ENCODE measurements at regions not wholly inside any gene's neighbourhood (a gene's known extent, or its start where the extent isn't known, plus 50 kb on each side); places are given as distances from the start of the nearest gene placed in this dataset.

GRCh38 chr5:87791869-87792268 is 379.1 kb upstream of the CCNH start:
- no peaks in the 10 kb centered on the region for H3K4me1 ChIP-seq (ENCODE audit: control insufficient read depth in 2 of 2, insufficient read depth in 2 of 2, low read length in 2 of 2)
- 77% methylated on average over 4 of the region's 4 CpGs for WGBS
- no peaks in the 10 kb centered on the region for H3K27me3 ChIP-seq (ENCODE audit: control insufficient read depth in 2 of 2, insufficient read depth in 1 of 2, low read length in 1 of 2)
- DNase-seq (ENCODE audit: low read depth in 6 of 9, low spot score in 9 of 9), result no peak
- no peaks in the 10 kb centered on the region for H3K36me3 ChIP-seq (ENCODE audit: control insufficient read depth in 2 of 2, insufficient read depth in 2 of 2, low read length in 1 of 2)
- H3K27ac ChIP-seq (ENCODE audit: low read depth in 1 of 2, low read length in 1 of 2), result no peak overlapping the region
- no peaks in the 10 kb centered on the region for H3K9me3 ChIP-seq (ENCODE audit: control insufficient read depth in 2 of 2, insufficient read depth in 1 of 2, low read length in 1 of 2)
- H3K4me3 ChIP-seq (ENCODE audit: low read length in 2 of 2), result no peak overlapping the region

- Histone ChIP-seq H3K4me1 (ENCODE audit: control insufficient read depth in 2 of 2, insufficient read depth in 2 of 2, low read length in 2 of 2) (no peaks in the 10 kb centered on the region), H3K4me3 (ENCODE audit: low read length in 2 of 2) (no peak overlapping the region), H3K27me3 (ENCODE audit: control insufficient read depth in 2 of 2, insufficient read depth in 1 of 2, low read length in 1 of 2) (no peaks in the 10 kb centered on the region), H3K9me3 (ENCODE audit: control insufficient read depth in 2 of 2, insufficient read depth in 1 of 2, low read length in 1 of 2) (no peaks in the 10 kb centered on the region), H3K27ac (ENCODE audit: low read depth in 1 of 2, low read length in 1 of 2) (no peak overlapping the region), H3K36me3 (ENCODE audit: control insufficient read depth in 2 of 2, insufficient read depth in 2 of 2, low read length in 1 of 2) (no peaks in the 10 kb centered on the region)
- WGBS, result 84% methylated on average over 2 of the region's 2 CpGs
- no peak for DNase-seq (ENCODE audit: low read depth in 6 of 9, low spot score in 9 of 9)
Measured at GRCh38 chr5:87788416-87788815, 375.7 kb upstream of the CCNH start.

- Histone ChIP-seq H3K27me3 (ENCODE audit: control insufficient read depth in 2 of 2, insufficient read depth in 1 of 2, low read length in 1 of 2) (no peaks in the 10 kb centered on the region), H3K36me3 (ENCODE audit: control insufficient read depth in 2 of 2, insufficient read depth in 2 of 2, low read length in 1 of 2) (no peaks in the 10 kb centered on the region), H3K27ac (ENCODE audit: low read depth in 1 of 2, low read length in 1 of 2) (no peak overlapping the region), H3K9me3 (ENCODE audit: control insufficient read depth in 2 of 2, insufficient read depth in 1 of 2, low read length in 1 of 2) (no peaks in the 10 kb centered on the region), H3K4me1 (ENCODE audit: control insufficient read depth in 2 of 2, insufficient read depth in 2 of 2, low read length in 2 of 2) (no peaks in the 10 kb centered on the region), H3K4me3 (ENCODE audit: low read length in 2 of 2) (no peak overlapping the region)
- 66% methylated on average over 2 of the region's 2 CpGs for WGBS
- no peak for DNase-seq (ENCODE audit: low read depth in 6 of 9, low spot score in 9 of 9)
Measured at GRCh38 chr5:87787625-87788256, 375.0 kb upstream of the CCNH start.

GRCh38 chr5:87787086-87787485 is 374.4 kb upstream of the CCNH start:
- Histone ChIP-seq H3K27ac (ENCODE audit: low read depth in 1 of 2, low read length in 1 of 2) (no peak overlapping the region), H3K4me1 (ENCODE audit: control insufficient read depth in 2 of 2, insufficient read depth in 2 of 2, low read length in 2 of 2) (no peaks in the 10 kb centered on the region), H3K36me3 (ENCODE audit: control insufficient read depth in 2 of 2, insufficient read depth in 2 of 2, low read length in 1 of 2) (no peaks in the 10 kb centered on the region), H3K9me3 (ENCODE audit: control insufficient read depth in 2 of 2, insufficient read depth in 1 of 2, low read length in 1 of 2) (no peaks in the 10 kb centered on the region), H3K27me3 (ENCODE audit: control insufficient read depth in 2 of 2, insufficient read depth in 1 of 2, low read length in 1 of 2) (no peaks in the 10 kb centered on the region), H3K4me3 (ENCODE audit: low read length in 2 of 2) (no peak overlapping the region)
- DNase-seq (ENCODE audit: low read depth in 6 of 9, low spot score in 9 of 9), result no peak
- WGBS, result 67% methylated on average over 4 of the region's 4 CpGs

GRCh38 chr5:87786471-87786870 is 373.7 kb upstream of the CCNH start:
- Histone ChIP-seq H3K4me1 (ENCODE audit: control insufficient read depth in 2 of 2, insufficient read depth in 2 of 2, low read length in 2 of 2) (no peaks in the 10 kb centered on the region), H3K9me3 (ENCODE audit: control insufficient read depth in 2 of 2, insufficient read depth in 1 of 2, low read length in 1 of 2) (no peaks in the 10 kb centered on the region), H3K27me3 (ENCODE audit: control insufficient read depth in 2 of 2, insufficient read depth in 1 of 2, low read length in 1 of 2) (peaks cover 0 to under 1% of the 10 kb centered on the region in 2 donors), H3K27ac (ENCODE audit: low read depth in 1 of 2, low read length in 1 of 2) (no peak overlapping the region), H3K4me3 (ENCODE audit: low read length in 2 of 2) (no peak overlapping the region), H3K36me3 (ENCODE audit: control insufficient read depth in 2 of 2, insufficient read depth in 2 of 2, low read length in 1 of 2) (no peaks in the 10 kb centered on the region)
- WGBS, result 63% methylated on average over 1 of the region's 1 CpG
- no peak for DNase-seq (ENCODE audit: low read depth in 6 of 9, low spot score in 9 of 9)

- Histone ChIP-seq H3K4me1 (ENCODE audit: control insufficient read depth in 2 of 2, insufficient read depth in 2 of 2, low read length in 2 of 2) (no peaks in the 10 kb centered on the region), H3K9me3 (ENCODE audit: control insufficient read depth in 2 of 2, insufficient read depth in 1 of 2, low read length in 1 of 2) (no peaks in the 10 kb centered on the region), H3K4me3 (ENCODE audit: low read length in 2 of 2) (no peak overlapping the region), H3K27me3 (ENCODE audit: control insufficient read depth in 2 of 2, insufficient read depth in 1 of 2, low read length in 1 of 2) (peaks cover 2% of the 10 kb centered on the region in 2 donors), H3K36me3 (ENCODE audit: control insufficient read depth in 2 of 2, insufficient read depth in 2 of 2, low read length in 1 of 2) (no peaks in the 10 kb centered on the region), H3K27ac (ENCODE audit: low read depth in 1 of 2, low read length in 1 of 2) (no peak overlapping the region)
- DNase-seq (ENCODE audit: low read depth in 6 of 9, low spot score in 9 of 9), result no peak
- 59% methylated on average over 4 of the region's 4 CpGs for WGBS
Measured at GRCh38 chr5:87785554-87786335, 373.0 kb upstream of the CCNH start.

- Histone ChIP-seq H3K27me3 (ENCODE audit: control insufficient read depth in 2 of 2, insufficient read depth in 1 of 2, low read length in 1 of 2) (peaks cover 2% of the 10 kb centered on the region in 2 donors), H3K27ac (ENCODE audit: low read depth in 1 of 2, low read length in 1 of 2) (no peak overlapping the region), H3K36me3 (ENCODE audit: control insufficient read depth in 2 of 2, insufficient read depth in 2 of 2, low read length in 1 of 2) (no peaks in the 10 kb centered on the region), H3K4me3 (ENCODE audit: low read length in 2 of 2) (no peak overlapping the region), H3K4me1 (ENCODE audit: control insufficient read depth in 2 of 2, insufficient read depth in 2 of 2, low read length in 2 of 2) (no peaks in the 10 kb centered on the region), H3K9me3 (ENCODE audit: control insufficient read depth in 2 of 2, insufficient read depth in 1 of 2, low read length in 1 of 2) (no peaks in the 10 kb centered on the region)
- no peak for DNase-seq (ENCODE audit: low read depth in 6 of 9, low spot score in 9 of 9)
- WGBS, result 70% methylated on average over 4 of the region's 4 CpGs
Measured at GRCh38 chr5:87784879-87785495, 372.3 kb upstream of the CCNH start.

- 81% methylated on average over 1 of the region's 1 CpG for WGBS
- no peak overlapping the region for H3K27ac ChIP-seq (ENCODE audit: low read depth in 1 of 2, low read length in 1 of 2)
- H3K4me3 ChIP-seq (ENCODE audit: low read length in 2 of 2), result no peak overlapping the region
- DNase-seq (ENCODE audit: low read depth in 6 of 9, low spot score in 9 of 9), result no peak
- no peaks in the 10 kb centered on the region for H3K9me3 ChIP-seq (ENCODE audit: control insufficient read depth in 2 of 2, insufficient read depth in 1 of 2, low read length in 1 of 2)
- no peaks in the 10 kb centered on the region for H3K36me3 ChIP-seq (ENCODE audit: control insufficient read depth in 2 of 2, insufficient read depth in 2 of 2, low read length in 1 of 2)
- H3K27me3 ChIP-seq (ENCODE audit: control insufficient read depth in 2 of 2, insufficient read depth in 1 of 2, low read length in 1 of 2), result peaks cover 2% of the 10 kb centered on the region in 2 donors
- H3K4me1 ChIP-seq (ENCODE audit: control insufficient read depth in 2 of 2, insufficient read depth in 2 of 2, low read length in 2 of 2), result no peaks in the 10 kb centered on the region
Measured at GRCh38 chr5:87784311-87784710, 371.6 kb upstream of the CCNH start.

- Histone ChIP-seq H3K4me3 (ENCODE audit: low read length in 2 of 2) (no peak overlapping the region), H3K4me1 (ENCODE audit: control insufficient read depth in 2 of 2, insufficient read depth in 2 of 2, low read length in 2 of 2) (no peaks in the 10 kb centered on the region), H3K36me3 (ENCODE audit: control insufficient read depth in 2 of 2, insufficient read depth in 2 of 2, low read length in 1 of 2) (no peaks in the 10 kb centered on the region), H3K9me3 (ENCODE audit: control insufficient read depth in 2 of 2, insufficient read depth in 1 of 2, low read length in 1 of 2) (no peaks in the 10 kb centered on the region), H3K27me3 (ENCODE audit: control insufficient read depth in 2 of 2, insufficient read depth in 1 of 2, low read length in 1 of 2) (peaks cover 2% of the 10 kb centered on the region in 2 donors), H3K27ac (ENCODE audit: low read depth in 1 of 2, low read length in 1 of 2) (no peak overlapping the region)
- no peak for DNase-seq (ENCODE audit: low read depth in 6 of 9, low spot score in 9 of 9)
- WGBS, result 89% methylated on average over 3 of the region's 3 CpGs
Measured at GRCh38 chr5:87782916-87783315, 370.2 kb upstream of the CCNH start.

Measured in thymus (tissue), 11 donors.